ENCODE measurements at regions not wholly inside any gene's neighbourhood (a gene's known extent, or its start where the extent isn't known, plus 50 kb on each side); places are given as distances from the start of the nearest gene placed in this dataset.
A peak's percentile ranks its signal among the peaks of the same experiment; 100 is the strongest.
"Not testable (repeated sequence)": the region's sequence is repeated elsewhere in the genome, so short reads cannot be mapped to it uniquely, and the experiment has no call there.

GRCh38 chr9:88596376-88596775 lies 61.4 kb downstream of the NXNL2 start:
- DNase-seq (ENCODE audit: low read depth) = no peak

GRCh38 chr9:88604836-88605511 lies 70.0 kb downstream of the NXNL2 start:
- no peak for DNase-seq (ENCODE audit: low read depth)

- peak; percentile 25 for DNase-seq (ENCODE audit: low read depth)
Measured at GRCh38 chr9:88605512-88606362, 70.8 kb downstream of the NXNL2 start.

GRCh38 chr9:88614359-88614758 lies 79.4 kb downstream of the NXNL2 start:
- DNase-seq (ENCODE audit: low read depth) = no peak

- DNase-seq (ENCODE audit: low read depth) = no peak
Measured at GRCh38 chr9:88623698-88624097, 88.7 kb downstream of the NXNL2 start.

- DNase-seq (ENCODE audit: low read depth) = no peak
Measured at GRCh38 chr9:88628114-88628513, 93.1 kb downstream of the NXNL2 start.

GRCh38 chr9:88628811-88629210 lies 93.8 kb downstream of the NXNL2 start:
- DNase-seq (ENCODE audit: low read depth) = no peak

GRCh38 chr9:88630574-88630973 lies 95.6 kb downstream of the NXNL2 start:
- not testable (repeated sequence) for DNase-seq (ENCODE audit: low read depth)

GRCh38 chr9:88635151-88635550 lies 100.2 kb downstream of the NXNL2 start:
- DNase-seq (ENCODE audit: low read depth) = no peak

GRCh38 chr9:88641456-88642240 lies 106.7 kb downstream of the NXNL2 start:
- DNase-seq (ENCODE audit: low read depth) = no peak

- no peak for DNase-seq (ENCODE audit: low read depth)
Measured at GRCh38 chr9:88642336-88642735, 107.4 kb downstream of the NXNL2 start.

GRCh38 chr9:88643931-88644330 lies 109.0 kb downstream of the NXNL2 start:
- no peak for DNase-seq (ENCODE audit: low read depth)

GRCh38 chr9:88645172-88645878 lies 110.3 kb downstream of the NXNL2 start:
- no peak for DNase-seq (ENCODE audit: low read depth)

GRCh38 chr9:88645879-88646199 lies 110.9 kb downstream of the NXNL2 start:
- DNase-seq (ENCODE audit: low read depth) = no peak

GRCh38 chr9:88646539-88647300 lies 111.7 kb downstream of the NXNL2 start:
- DNase-seq (ENCODE audit: low read depth) = no peak

- DNase-seq (ENCODE audit: low read depth) = peak; percentile 96
Measured at GRCh38 chr9:88651682-88652633, 117.0 kb downstream of the NXNL2 start.

- DNase-seq (ENCODE audit: low read depth) = no peak
Measured at GRCh38 chr9:88652876-88653275, 117.9 kb downstream of the NXNL2 start.

- no peak for DNase-seq (ENCODE audit: low read depth)
Measured at GRCh38 chr9:88653406-88653805, 118.4 kb downstream of the NXNL2 start.

GRCh38 chr9:88653911-88654310 lies 118.9 kb downstream of the NXNL2 start:
- DNase-seq (ENCODE audit: low read depth) = no peak

- no peak for DNase-seq (ENCODE audit: low read depth)
Measured at GRCh38 chr9:88657893-88658292, 122.9 kb downstream of the NXNL2 start.

All from GM04503 (cell line).